ENCODE measurements at regions not wholly inside any gene's neighbourhood (a gene's known extent, or its start where the extent isn't known, plus 50 kb on each side); places are given as distances from the start of the nearest gene placed in this dataset.
"Not testable (repeated sequence)": the region's sequence is repeated elsewhere in the genome, so short reads cannot be mapped to it uniquely, and the experiment has no call there.

GRCh38 chr5:17037751-17038150, 101.7 kb upstream of the MYO10 start:
- no peak for DNase-seq

DNA sequence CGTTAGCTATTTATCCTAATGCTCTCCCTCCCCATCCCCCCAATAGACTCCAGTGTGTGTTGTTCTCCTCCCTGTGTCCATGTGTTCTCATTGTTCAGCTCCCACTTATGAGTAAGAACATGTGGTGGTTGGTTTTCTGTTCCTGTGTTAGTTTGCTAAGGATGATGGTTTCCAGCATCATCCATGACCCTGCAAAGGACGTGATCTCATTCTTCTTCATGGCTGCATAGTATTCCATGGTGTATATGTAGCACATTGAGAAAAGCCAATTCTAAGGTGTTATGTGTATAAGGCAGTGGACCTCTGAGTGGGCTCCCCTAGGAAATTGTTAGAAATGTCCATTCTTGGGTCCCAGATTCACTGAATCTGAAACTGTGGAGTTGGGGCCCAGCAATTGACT, 103.1 kb upstream of the MYO10 start:
- DNase-seq = no peak

GRCh38 chr5:17042041-17042440, 106.0 kb upstream of the MYO10 start:
- DNase-seq = no peak

DNA sequence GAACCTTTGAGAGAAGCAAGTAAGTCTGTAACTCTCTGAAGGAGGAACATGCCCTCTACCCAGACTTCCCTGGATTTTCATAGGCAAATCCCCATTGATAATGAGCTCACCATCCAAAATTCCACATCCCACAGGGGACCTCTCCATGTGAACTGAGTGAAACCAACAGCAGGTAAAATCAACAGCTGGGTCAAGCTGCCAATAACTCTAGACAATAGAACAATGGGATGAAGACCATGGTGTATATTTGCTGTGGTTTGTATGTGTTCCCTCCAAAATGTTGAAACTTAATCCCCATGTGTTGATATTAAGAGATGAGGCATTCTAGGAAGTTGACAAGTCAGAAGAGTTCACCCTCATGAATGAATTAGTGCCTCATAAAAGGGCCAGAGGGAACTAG, 110.2 kb upstream of the MYO10 start:
- DNase-seq = no peak

DNA sequence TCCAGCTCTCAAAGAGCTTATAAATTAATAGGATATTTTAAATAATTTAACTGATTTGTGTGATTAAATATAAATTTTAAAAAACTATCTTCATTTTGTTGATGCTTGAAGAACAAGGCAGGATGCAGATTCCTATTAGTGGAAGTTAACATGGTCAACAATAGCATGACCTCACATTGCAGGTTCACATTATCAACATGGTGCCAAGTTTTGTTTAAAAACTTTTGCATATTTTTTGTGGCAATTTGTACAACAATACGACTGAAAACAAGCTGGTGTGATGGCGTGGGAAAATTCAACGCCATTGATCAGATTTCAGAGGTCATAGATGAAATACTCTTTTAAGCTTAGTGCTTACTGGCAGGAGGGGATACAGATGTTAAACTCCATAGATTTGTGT, 114.1 kb upstream of the MYO10 start:
- DNase-seq = no peak

DNA sequence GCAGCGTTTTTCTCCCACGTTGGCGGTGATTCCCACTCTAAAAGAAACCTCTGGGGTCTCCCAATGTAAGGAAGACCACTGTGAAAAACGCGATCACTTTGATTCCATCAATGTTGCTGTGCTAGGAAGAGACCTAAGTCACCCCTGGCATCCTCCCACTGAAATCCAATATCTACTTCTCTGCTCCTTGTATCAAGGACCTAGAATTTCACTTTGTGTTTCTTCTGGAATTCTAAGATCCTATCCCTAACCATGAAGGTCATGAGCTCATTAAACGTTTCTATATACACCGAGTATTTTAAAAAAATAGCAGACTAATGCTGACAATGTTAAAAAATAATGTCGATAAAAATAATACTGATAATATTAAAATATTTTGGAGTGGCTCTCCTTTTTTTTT, 118.8 kb upstream of the MYO10 start:
- DNase-seq = no peak

- DNase-seq = no peak
These were observed 120.1 kb upstream of the MYO10 start for GRCh38 chr5:17056141-17056631.

DNA sequence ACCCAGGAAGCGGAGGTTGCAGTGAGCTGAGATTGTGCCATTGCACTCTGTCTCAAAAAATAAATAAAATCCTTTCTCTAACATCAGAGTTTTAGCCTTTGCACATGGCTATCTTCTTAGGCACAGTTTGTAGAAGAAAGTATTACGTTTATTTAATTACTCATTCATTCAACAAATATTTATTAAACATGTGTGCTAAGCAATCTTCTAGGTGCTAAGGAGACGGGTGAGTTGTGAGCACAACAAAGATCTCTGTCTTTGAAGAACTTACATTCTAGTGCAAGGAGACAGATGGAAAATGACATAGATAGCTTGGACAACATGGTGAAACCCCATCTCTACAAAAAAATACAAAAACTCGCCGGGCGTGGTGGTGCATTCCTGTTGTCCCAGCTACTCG, 122.3 kb upstream of the MYO10 start:
- no peak for DNase-seq

DNA sequence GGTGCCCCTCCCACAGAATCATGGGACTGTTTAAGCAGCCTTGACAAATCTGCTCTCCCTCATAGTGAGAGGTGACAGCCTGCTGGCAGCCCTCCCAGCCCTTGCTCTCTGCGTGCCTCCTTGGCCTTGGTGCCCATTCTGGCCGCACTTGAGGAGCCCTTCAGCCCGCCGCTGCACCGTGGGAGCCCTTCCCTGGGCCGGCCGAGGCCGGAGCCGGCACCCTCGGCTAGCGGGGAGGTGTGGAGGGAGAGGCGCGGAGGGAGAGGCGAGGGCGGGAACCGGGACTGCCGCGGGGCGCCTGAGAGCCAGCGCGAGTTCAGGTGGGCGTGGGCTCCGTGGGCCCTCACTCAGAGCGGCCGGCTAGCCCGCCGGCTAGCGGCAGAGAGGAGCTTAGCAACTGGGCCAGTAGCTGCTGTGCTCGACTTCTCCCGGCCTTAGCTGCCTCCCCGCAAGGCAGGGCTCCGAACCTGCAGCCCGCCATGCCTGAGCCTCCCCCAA, 125.9 kb upstream of the MYO10 start:
- DNase-seq = no peak

DNA sequence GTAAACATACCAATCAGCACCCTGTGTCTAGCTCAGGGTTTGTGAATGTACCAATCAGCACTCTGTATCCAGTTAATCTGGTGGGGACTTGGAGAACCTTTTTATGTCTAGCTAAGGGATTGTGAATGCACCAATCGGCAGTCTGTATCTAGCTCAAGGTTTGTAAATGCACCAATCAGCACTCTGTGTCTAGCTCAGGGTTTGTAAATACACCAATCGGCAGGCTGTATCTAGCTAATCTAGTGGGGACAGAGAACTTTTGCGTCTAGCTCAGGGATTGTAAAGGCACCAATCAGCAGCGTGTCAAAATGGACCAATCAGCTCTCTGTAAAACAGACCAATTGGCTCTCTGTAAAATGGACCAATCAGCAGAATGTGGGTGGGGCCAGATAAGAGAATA, 126.7 kb upstream of the MYO10 start:
- not testable (repeated sequence) for DNase-seq

DNA sequence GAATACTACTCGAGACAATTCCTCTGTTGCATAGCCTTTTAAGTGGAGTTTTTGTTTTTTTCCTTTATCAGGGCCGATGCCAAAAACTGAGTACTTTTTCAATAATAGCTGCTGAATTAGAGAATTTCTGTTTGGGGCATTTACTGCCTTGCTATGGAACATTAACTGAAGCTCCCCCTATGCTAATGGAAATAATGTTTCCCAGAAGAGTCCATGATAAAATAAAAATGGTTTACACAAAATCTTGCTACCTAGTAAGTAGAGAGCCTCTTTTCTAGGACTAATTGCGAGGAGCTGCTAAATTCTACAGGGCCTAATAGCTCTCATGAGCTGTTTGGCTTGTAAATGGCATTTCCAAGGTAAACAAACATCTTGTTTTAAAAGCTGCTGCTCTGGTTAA, 128.2 kb upstream of the MYO10 start:
- DNase-seq = no peak

GRCh38 chr5:17065458-17065857, 129.4 kb upstream of the MYO10 start:
- DNase-seq = no peak

DNA sequence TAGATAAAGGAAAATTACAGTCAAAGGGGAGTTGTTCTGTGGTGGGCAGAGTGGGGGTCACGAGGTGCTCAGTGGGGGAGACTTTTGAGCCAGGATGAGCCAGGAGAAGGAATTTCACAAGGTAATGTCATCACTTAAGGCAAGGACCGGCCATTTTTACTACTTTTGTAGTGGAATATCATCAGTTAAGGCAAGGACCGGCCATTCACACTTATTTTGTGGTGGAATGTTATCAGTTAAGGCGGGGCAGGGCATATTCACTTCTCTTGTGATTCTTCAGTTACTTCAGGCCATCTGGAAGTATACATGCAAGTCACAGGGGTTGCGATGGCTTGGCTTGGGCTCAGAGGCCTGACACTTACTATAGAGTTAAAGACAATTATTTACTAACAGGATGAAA, 129.9 kb upstream of the MYO10 start:
- DNase-seq = not testable (repeated sequence)

DNA sequence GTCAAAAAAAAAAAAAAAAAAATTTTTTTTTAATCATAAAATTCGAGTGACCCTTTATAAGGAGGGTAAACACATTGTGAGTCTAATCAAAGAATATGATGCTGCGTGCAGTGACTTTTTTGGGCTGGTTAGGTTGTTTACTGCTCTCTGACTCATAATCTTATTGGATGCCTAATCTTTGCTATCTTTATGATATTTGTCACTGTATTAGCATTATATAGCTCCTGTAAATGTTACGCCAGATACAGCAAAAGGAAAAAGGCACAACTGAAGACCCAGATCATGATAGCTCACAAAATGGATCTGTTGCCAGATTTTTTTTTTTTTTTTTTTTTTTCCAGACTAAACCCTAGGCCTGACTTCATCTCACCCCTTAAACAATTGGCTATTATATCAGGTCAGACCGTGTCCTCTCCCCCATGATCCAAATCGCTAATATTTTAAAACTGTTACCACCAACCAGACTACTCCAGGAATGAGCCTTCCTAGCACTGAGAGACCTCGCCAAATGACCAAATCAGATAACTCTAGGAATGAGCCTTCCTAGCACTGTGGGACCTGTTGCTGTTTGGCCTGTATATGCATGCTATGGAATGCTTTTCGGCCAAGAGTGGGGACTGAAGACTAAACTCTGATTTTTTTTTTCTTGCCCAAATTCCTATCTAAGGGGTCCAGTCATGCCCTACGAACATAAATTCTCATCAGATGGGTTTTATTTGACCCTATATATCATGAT, 131.7 kb upstream of the MYO10 start:
- no peak for DNase-seq

- DNase-seq = no peak
These were observed 134.0 kb upstream of the MYO10 start for GRCh38 chr5:17069995-17070511.

DNA sequence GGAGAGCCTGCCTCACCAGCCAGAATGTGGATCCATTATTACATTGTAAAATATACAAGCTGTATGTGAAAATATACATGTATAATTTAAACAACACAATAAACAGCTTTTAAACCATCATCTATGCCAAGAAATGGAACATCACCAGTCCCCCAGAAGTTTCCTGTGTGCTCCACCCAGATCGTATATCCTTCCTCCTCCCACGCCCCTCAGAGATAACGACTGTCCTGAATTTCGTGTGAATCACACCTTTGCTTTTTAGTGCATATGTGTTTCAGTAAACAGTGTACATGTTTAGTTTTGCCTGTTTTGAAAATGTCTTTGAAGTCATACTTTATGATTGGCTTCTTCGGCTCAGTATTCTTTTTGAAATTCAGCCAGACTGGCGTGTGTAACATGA, 134.6 kb upstream of the MYO10 start:
- no peak for DNase-seq

DNA sequence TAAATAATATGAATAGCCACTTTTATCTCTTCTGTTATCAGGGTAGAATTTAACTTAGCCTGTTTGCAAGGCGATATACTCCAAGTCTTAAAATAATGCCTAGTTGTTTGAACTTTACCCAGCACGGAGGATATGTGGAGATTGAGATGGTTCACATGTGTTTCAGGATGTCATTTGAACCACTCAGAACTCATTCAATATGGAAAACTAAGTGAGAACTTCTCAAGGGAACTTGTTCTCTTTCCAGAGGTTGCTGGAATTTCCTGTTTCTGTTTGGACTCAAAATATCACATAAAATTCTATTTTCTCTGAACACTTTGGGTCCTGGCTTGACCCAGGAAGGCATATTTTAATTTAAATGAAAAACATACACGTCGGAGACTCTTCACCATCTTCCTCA, 139.1 kb upstream of the MYO10 start:
- no peak for DNase-seq

DNA sequence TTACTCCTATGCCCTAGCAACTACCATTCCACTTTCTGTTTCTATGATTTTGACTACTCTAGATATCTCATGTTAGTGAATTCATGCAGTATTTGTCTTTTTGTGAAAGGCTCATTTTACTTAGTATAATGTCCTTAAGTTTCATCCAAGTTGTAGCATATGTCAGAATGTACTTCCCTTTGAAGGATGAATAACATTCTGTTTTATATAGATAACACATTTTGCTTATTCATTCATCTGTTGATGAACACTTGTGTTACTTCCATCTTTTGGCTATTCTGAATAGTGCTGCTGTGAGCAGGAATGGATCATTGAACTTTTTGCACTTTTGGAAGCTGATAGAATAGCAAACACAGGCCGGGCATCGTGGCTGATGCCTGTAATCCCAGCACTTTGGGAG, 140.2 kb upstream of the MYO10 start:
- no peak for DNase-seq

GRCh38 chr5:17077440-17078233, 139.8 kb upstream of the BASP1 start:
- DNase-seq = no peak

DNA sequence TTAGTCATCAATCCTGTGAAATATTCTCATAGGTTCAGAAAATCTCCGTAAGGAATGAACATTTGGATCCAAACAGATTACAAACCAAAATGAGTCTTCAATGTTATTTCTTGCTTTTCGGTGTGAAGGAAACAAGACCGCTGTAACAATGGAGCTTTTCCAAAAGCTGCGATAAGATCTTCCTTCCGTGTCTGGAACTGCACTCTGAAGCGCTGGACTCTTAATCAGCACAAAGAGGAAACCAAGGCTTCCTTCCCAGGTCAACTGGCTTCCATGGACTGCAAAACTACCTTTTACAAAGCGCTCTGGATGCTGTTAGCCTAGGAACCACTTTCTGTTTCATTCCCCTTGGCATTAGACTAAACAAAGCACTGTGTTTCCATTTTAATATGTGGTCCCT, 137.9 kb upstream of the BASP1 start:
- no peak for DNase-seq

- DNase-seq = no peak
These were observed 137.1 kb upstream of the BASP1 start for GRCh38 chr5:17080361-17080760.

- no peak for DNase-seq
These were observed 136.3 kb upstream of the BASP1 start for GRCh38 chr5:17081142-17081541.

DNA sequence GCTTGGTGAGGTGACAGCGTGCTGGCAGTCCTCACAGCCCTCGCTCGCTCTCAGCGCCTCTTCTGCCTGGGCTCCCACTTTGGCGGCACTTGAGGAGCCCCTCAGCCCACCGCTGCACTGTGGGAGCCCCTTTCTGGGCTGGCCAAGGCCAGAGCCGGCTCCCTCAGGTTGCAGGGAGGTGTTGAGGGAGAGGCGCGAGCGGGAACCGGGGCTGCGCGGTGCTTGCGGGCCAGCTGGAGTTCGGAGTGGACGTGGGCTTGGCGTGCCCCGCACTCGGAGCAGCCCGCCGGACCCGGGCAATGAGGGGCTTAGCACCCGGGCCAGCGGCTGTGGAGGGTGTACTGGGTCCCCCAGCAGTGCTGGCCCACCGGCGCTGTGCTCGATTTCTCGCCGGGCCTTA, 134.2 kb upstream of the BASP1 start:
- not testable (repeated sequence) for DNase-seq

GRCh38 chr5:17087035-17087434, 130.4 kb upstream of the BASP1 start:
- no peak for DNase-seq

Measured in Kasumi-1 (cell line).